Heart left ventricle (tissue), 13 donors: ENCODE measurements at regions not wholly inside any gene's neighbourhood (a gene's known extent, or its start where the extent isn't known, plus 50 kb on each side); places are given as distances from the start of the nearest gene placed in this dataset.

Experiments
- POLR2A ChIP-seq, 2 donors: fragments of 450-650 bp; IDR thresholded peaks; one replicate each; pipeline ENCODE4 v1.6.1; 2017; ENCODE audit warnings: antibody characterized with exemption in 2 of 2, mild to moderate bottlenecking in 2 of 2, moderate library complexity in 2 of 2
- TF ChIP-seq, protein P1 (sequence below), 12 donors: fragments of 200-600 bp; sonication (generic) in 4 of 12; IDR thresholded peaks; one replicate each; pipeline versions ENCODE4 v1.5.0 to v1.8.0; 2018 to 2022; ENCODE audit warnings: antibody characterized with exemption in 12 of 12, mild to moderate bottlenecking in 5 of 12
- donor health status: ischemic (EF 13 %, LVEDD 7.1; RV severe dilation, severe dysfunction).
- donor health status: DM: no; HTN: yes; CAD: no.
- donor health status: DM: no; HTN: no; CAD: no.
- donor health status: ischemic (EF 25% LVEDD 6.9; RV normal size, moderate dysfunction).
- donor health status: ischemic (EF 25% LVEDD 5.7; RV mildly dilated, moderate dysfunction).
- donor health status: ischemic (EF 35%, LVEDD 5.7; RV mildly dilated, moderate dysfunction).
- donor health status: nonischemic (EF 11% LVEDD 7.7; RV severe dilation, severe dysfunction).
- donor health status: DM: yes; HTN: yes; CAD: no.
- donor health status: PGD.
- donor health status: ischemic (EF 29% LVEDD 5.4; RV normal size, mild dysfunction).
- donor health status: nonischemic (EF 23%, LVEDD 6.1; RV moderate dilation, normal function).

GRCh38 chr13:62702502-62702901 is 1286.9 kb upstream of the PCDH20 start:
- TF ChIP-seq, protein P1, sequence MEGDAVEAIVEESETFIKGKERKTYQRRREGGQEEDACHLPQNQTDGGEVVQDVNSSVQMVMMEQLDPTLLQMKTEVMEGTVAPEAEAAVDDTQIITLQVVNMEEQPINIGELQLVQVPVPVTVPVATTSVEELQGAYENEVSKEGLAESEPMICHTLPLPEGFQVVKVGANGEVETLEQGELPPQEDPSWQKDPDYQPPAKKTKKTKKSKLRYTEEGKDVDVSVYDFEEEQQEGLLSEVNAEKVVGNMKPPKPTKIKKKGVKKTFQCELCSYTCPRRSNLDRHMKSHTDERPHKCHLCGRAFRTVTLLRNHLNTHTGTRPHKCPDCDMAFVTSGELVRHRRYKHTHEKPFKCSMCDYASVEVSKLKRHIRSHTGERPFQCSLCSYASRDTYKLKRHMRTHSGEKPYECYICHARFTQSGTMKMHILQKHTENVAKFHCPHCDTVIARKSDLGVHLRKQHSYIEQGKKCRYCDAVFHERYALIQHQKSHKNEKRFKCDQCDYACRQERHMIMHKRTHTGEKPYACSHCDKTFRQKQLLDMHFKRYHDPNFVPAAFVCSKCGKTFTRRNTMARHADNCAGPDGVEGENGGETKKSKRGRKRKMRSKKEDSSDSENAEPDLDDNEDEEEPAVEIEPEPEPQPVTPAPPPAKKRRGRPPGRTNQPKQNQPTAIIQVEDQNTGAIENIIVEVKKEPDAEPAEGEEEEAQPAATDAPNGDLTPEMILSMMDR (IDR thresholded peaks at IDR 0.05) = no peak
- no peak for TF ChIP-seq POLR2A (IDR thresholded peaks at IDR 0.05)
